Breast epithelium (tissue), 3 donors: ENCODE measurements at regions not wholly inside any gene's neighbourhood (a gene's known extent, or its start where the extent isn't known, plus 50 kb on each side); places are given as distances from the start of the nearest gene placed in this dataset.

ENCODE experiments used
- CTCF ChIP-seq, 3 donors: fragments of 450-650 bp; IDR thresholded peaks; one replicate each; pipeline ENCODE4 v1.5.1; 2016 to 2017; ENCODE audit warnings: antibody characterized with exemption in 3 of 3, mild to moderate bottlenecking in 3 of 3, moderate library complexity in 3 of 3
- POLR2A ChIP-seq: fragments of 450-650 bp; IDR thresholded peaks from one replicate; pipeline ENCODE4 v1.6.1; 2016; ENCODE audit warnings: antibody characterized with exemption, mild to moderate bottlenecking, moderate library complexity
- POLR2AphosphoS5 ChIP-seq, 3 donors: sonication (generic); formaldehyde crosslinking; IDR thresholded peaks; one replicate each; pipeline ENCODE4 v1.6.1; 2017; ENCODE audit warnings: antibody characterized with exemption in 3 of 3

- TF ChIP-seq CTCF (IDR thresholded peaks at IDR 0.05) (no peak), POLR2A (no peak), POLR2AphosphoS5 (IDR thresholded peaks at IDR 0.05) (no peak)
Measured at GRCh38 chr1:222991177-222991576, 151.9 kb downstream of the TLR5 start.
